ENCODE measurements at regions not wholly inside any gene's neighbourhood (a gene's known extent, or its start where the extent isn't known, plus 50 kb on each side); places are given as distances from the start of the nearest gene placed in this dataset.

DNA sequence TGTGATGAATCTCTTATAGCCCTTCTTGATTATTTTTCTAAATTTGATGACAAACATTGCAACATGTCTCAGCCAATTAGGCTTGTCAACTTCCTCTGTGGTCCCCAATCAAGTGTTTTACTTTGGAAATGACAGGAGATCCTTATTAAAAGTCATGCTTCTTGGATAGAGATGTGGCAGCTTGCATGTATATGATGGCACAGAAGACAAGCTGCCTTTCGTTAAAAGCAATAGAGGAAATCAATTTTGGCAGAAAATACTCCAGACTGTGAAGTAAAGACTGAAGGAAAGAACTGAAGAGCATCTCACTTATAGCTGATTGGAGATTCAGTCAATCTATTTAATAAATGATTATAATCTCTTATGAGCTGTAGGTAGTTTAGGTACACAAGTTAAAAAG, 419.6 kb downstream of the PCDH7 start:
- TF ChIP-seq, protein P1, sequence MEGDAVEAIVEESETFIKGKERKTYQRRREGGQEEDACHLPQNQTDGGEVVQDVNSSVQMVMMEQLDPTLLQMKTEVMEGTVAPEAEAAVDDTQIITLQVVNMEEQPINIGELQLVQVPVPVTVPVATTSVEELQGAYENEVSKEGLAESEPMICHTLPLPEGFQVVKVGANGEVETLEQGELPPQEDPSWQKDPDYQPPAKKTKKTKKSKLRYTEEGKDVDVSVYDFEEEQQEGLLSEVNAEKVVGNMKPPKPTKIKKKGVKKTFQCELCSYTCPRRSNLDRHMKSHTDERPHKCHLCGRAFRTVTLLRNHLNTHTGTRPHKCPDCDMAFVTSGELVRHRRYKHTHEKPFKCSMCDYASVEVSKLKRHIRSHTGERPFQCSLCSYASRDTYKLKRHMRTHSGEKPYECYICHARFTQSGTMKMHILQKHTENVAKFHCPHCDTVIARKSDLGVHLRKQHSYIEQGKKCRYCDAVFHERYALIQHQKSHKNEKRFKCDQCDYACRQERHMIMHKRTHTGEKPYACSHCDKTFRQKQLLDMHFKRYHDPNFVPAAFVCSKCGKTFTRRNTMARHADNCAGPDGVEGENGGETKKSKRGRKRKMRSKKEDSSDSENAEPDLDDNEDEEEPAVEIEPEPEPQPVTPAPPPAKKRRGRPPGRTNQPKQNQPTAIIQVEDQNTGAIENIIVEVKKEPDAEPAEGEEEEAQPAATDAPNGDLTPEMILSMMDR (IDR thresholded peaks at IDR 0.05; ENCODE audit: low read depth, low read length): no peak
- no peak overlapping the region for H3K4me3 ChIP-seq (ENCODE audit: low read depth, low read length)
- H3K27me3 ChIP-seq: no peaks in the 10 kb centered on the region
- H3K36me3 ChIP-seq: no peaks in the 10 kb centered on the region
- H3K9me3 ChIP-seq: no peaks in the 10 kb centered on the region
- no peaks in the 10 kb centered on the region for H3K4me1 ChIP-seq
- DNase-seq: no peak

DNA sequence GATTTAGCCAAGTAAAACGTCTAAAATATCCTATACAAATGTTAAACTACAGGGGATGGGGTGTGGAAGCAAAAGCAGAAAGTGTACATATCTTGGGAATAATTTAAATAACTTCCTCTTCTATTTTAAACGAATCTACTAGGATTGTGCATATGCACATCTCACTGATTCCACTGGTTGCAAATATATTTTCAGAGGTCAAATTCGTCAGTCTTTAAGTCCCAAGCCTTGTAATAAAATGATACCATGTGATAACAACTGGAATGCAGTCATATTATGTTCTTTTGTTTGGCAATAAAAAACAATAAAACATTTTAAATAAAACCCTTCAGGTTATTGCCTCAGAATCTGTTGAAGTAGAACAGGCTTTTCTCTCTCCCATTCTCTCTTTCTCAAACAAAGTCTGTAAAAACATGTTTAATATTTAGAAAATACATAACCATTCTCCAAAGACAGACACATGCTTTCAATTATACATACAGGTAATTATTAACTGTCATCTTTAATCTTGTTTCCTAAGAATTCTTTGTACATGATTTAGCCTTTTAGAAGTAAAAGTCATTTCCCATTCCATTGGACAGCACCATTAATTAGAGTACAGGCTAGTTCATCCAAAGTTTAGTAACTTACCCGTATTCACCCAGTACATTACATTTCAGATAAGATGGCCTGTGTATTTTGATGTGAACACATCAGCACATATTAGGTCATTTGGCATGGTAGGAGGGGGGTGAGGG, 421.1 kb downstream of the PCDH7 start:
- TF ChIP-seq, protein P1 (IDR thresholded peaks at IDR 0.05; ENCODE audit: low read depth, low read length): no peak
- no peak for DNase-seq
- no peak overlapping the region for H3K4me3 ChIP-seq (ENCODE audit: low read depth, low read length)
- no peaks in the 10 kb centered on the region for H3K36me3 ChIP-seq
- H3K4me1 ChIP-seq: no peaks in the 10 kb centered on the region
- no peaks in the 10 kb centered on the region for H3K9me3 ChIP-seq
- no peaks in the 10 kb centered on the region for H3K27me3 ChIP-seq

DNA sequence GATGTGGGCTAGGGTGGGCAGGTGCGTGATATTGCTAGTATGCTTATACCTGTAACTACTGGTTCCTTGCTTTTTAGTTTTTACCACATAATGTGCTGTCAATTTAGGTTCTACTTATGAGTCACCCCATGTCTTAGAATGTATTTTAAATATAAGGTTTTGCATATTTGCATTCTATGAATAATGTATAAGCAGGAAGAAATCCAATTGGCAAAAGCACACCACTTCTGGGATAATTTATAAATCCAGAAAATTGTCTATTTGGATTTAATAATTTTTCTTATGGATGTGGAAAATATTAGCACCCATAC, 421.6 kb downstream of the PCDH7 start:
- TF ChIP-seq, protein P1 (IDR thresholded peaks at IDR 0.05; ENCODE audit: low read depth, low read length): no peak
- H3K4me3 ChIP-seq (ENCODE audit: low read depth, low read length): no peak overlapping the region
- H3K9me3 ChIP-seq: no peaks in the 10 kb centered on the region
- no peaks in the 10 kb centered on the region for H3K4me1 ChIP-seq
- no peak for DNase-seq
- no peaks in the 10 kb centered on the region for H3K36me3 ChIP-seq
- no peaks in the 10 kb centered on the region for H3K27me3 ChIP-seq

DNA sequence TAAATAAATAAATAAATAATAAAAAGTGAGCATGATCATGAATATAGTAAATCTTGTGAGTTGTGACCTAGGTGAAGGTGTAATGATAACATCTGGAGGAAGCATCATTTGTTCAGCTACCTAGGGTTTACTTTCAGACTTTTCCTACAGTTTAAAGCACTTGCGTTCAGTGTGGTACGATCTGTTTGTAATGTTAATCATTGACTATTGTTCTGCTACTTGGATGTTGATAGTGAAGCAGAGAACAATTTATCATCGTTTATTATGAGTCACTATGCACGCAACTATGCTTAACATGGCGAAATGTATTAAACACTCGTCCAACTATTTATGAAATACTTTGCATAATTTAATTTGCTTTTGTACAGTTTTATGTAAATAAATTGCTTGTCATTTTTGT, 426.2 kb downstream of the PCDH7 start:
- no peaks in the 10 kb centered on the region for H3K36me3 ChIP-seq
- TF ChIP-seq, protein P1 (IDR thresholded peaks at IDR 0.05; ENCODE audit: low read depth, low read length): no peak
- H3K27me3 ChIP-seq: no peaks in the 10 kb centered on the region
- H3K4me3 ChIP-seq (ENCODE audit: low read depth, low read length): no peak overlapping the region
- DNase-seq: no peak
- H3K4me1 ChIP-seq: no peaks in the 10 kb centered on the region; the same call in 1 of the 2 replicates
- H3K9me3 ChIP-seq: no peaks in the 10 kb centered on the region

DNA sequence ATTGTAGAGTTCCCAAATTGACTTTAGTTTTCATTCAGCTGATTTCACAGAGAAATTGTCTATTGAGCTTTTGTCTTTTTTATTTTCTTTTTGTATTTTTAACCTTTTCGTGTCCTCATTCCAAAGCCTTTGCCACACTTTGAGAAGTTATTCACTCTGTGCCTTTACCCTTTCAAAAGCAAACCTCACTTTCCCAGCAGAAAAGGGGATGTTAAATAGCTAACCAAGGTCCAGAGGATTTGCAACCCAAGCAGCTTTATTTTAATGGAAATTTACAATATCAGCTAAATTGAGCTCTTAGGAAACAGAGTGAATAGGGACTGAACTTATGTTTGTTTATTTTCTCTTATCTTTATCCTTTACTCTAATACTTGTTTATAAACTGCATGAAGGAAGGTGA, 428.8 kb downstream of the PCDH7 start:
- Histone ChIP-seq H3K4me1 (no peaks in the 10 kb centered on the region; the same call in 1 of the 2 replicates), H3K9me3 (no peaks in the 10 kb centered on the region), H3K36me3 (no peaks in the 10 kb centered on the region), H3K27me3 (no peaks in the 10 kb centered on the region), H3K4me3 (ENCODE audit: low read depth, low read length) (no peak overlapping the region)
- no peak for DNase-seq
- TF ChIP-seq, protein P1 (IDR thresholded peaks at IDR 0.05; ENCODE audit: low read depth, low read length): no peak

DNA sequence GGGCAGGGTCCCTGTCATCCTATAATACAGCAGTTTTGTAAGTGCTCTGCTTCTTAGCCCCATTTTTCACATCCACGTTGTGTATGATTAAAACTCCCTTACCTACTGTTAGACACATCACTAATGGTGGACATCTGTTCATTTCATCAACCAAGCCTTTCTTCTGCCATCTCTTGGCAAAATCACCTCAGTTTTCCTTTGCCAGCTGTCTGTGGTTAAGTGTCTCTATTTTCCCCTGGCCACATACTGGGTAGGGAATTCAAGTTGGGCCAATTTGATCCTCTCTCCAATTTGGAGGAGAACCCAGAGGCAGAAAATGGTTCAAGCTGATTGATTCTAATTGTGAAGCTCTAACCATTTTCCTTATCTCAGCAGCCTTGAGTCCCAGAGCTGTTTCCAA, 436.1 kb downstream of the PCDH7 start:
- DNase-seq: no peak
- Histone ChIP-seq H3K36me3 (no peaks in the 10 kb centered on the region), H3K27me3 (no peaks in the 10 kb centered on the region), H3K9me3 (no peaks in the 10 kb centered on the region), H3K4me1 (peaks cover 5% of the 10 kb centered on the region; the same call in 1 of the 2 replicates), H3K4me3 (ENCODE audit: low read depth, low read length) (no peak overlapping the region)
- TF ChIP-seq, protein P1 (IDR thresholded peaks at IDR 0.05; ENCODE audit: low read depth, low read length): no peak

Data from BE2C (cell line).